ENCODE measurements at regions not wholly inside any gene's neighbourhood (a gene's known extent, or its start where the extent isn't known, plus 50 kb on each side); places are given as distances from the start of the nearest gene placed in this dataset.

- Histone ChIP-seq H3K9me3 (ENCODE audit: control insufficient read depth, insufficient read depth, low read depth, low read length) (no peaks in the 10 kb centered on the region), H3K27me3 (ENCODE audit: control insufficient read depth, insufficient read depth, low read length) (no peaks in the 10 kb centered on the region)
Measured at GRCh38 chr2:106314444-106314843, 120.3 kb upstream of the UXS1 start.

GRCh38 chr2:106311041-106311370 is 116.9 kb upstream of the UXS1 start:
- ChIA-PET POLR2A (no interaction called here), CTCF (no interaction called here)
- in situ Hi-C loops (cut with HindIII; ENCODE audit: low pct_unique_long_range_greater_than_20kb, low sequenced_read_pairs), result no loop called here

More at GRCh38 chr2:106314444-106314843, 120.3 kb upstream of the UXS1 start:
- no peak for DNase-seq (ENCODE audit: low read depth, low spot score)
- no TSS peak for BruUV-seq (replicated peaks)
- H3K4me1 ChIP-seq (ENCODE audit: control insufficient read depth, insufficient read depth, low read length), result no peaks in the 10 kb centered on the region
- POLR2A ChIA-PET, result no interaction called here
- no peaks in the 10 kb centered on the region for H3K36me3 ChIP-seq (ENCODE audit: control insufficient read depth, insufficient read depth, low read length)
- H3K27ac ChIP-seq (ENCODE audit: low read length), result no peak overlapping the region
- intact Hi-C loops (cut with micrococcal nuclease; ENCODE audit: unreplicated experiment) (no loop called here), in situ Hi-C loops (cut with HindIII; ENCODE audit: low pct_unique_long_range_greater_than_20kb, low sequenced_read_pairs) (no loop called here)
- no peak overlapping the region for H3K4me3 ChIP-seq (ENCODE audit: low read depth in 2 of 2, low read length in 2 of 2)
- CTCF ChIA-PET, result no interaction called here
- TF ChIP-seq TCF7L2 (IDR thresholded peaks at IDR 0.05; ENCODE audit: low read depth, low read length), result no peak
- no peak for TF ChIP-seq REST (IDR thresholded peaks at IDR 0.05; ENCODE audit: insufficient read depth in 1 of 2, low read depth in 2 of 2, low read length in 1 of 2)
- no peak for TF ChIP-seq SIN3A (IDR thresholded peaks at IDR 0.05; ENCODE audit: borderline replicate concordance, insufficient read depth, low read depth, low read length)
- no peak for TF ChIP-seq POLR2AphosphoS5 (IDR thresholded peaks at IDR 0.05; ENCODE audit: low read depth, low read length)
- no peak for TF ChIP-seq CTCF (IDR thresholded peaks at IDR 0.05)
- no peak for ATAC-seq

More at GRCh38 chr2:106311041-106311370, 116.9 kb upstream of the UXS1 start:
- no peaks in the 10 kb centered on the region for H3K36me3 ChIP-seq (ENCODE audit: control insufficient read depth, insufficient read depth, low read length)
- no peaks in the 10 kb centered on the region for H3K9me3 ChIP-seq (ENCODE audit: control insufficient read depth, insufficient read depth, low read depth, low read length)
- no peaks in the 10 kb centered on the region for H3K27me3 ChIP-seq (ENCODE audit: control insufficient read depth, insufficient read depth, low read length)
- no peak overlapping the region for H3K27ac ChIP-seq (ENCODE audit: low read length)
- TF ChIP-seq POLR2AphosphoS5 (IDR thresholded peaks at IDR 0.05; ENCODE audit: low read depth, low read length) (no peak), REST (IDR thresholded peaks at IDR 0.05; ENCODE audit: insufficient read depth in 1 of 2, low read depth in 2 of 2, low read length in 1 of 2) (no peak)
- no peak for ATAC-seq
- no peak for DNase-seq (ENCODE audit: low read depth, low spot score)
- BruUV-seq (replicated peaks), result no TSS peak
- intact Hi-C loops (cut with micrococcal nuclease; ENCODE audit: unreplicated experiment), result no loop called here
- H3K4me3 ChIP-seq (ENCODE audit: low read depth in 2 of 2, low read length in 2 of 2), result no peak overlapping the region
- H3K4me1 ChIP-seq (ENCODE audit: control insufficient read depth, insufficient read depth, low read length), result no peaks in the 10 kb centered on the region

Data from Panc1 (cell line).